ENCODE measurements at regions not wholly inside any gene's neighbourhood (a gene's known extent, or its start where the extent isn't known, plus 50 kb on each side); places are given as distances from the start of the nearest gene placed in this dataset.

DNA sequence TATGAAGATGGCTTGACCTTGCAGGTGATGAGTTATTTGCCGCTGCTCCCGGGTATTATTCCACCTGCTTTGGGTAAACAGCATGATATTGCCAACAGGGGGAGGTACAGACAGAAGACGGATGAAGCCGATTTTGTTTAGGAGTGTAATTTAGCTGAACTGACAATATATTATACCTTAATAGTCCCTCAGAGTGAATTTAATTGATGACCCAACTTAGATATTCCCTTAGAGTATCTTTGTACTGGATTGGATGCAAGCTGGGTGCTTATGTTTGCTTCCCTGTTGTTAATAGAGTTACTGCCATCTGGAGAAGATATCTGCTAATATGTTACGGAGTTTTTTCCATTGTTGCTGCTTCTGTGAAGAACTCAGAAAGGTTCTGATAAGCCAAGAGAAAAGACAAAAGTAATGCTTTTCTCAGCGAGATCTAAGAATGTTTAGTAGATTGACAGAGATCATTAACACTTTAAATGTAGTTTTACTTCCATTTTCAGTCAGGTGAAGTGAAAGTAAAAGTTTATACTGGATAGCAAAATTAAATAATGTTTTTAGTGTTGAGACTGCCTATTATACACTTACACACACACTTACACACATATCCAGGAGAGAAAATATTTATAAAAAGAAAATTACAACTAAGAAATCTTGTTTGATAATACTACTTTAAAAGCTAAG is 2220.8 kb upstream of the PCDH20 start:
- DNase-seq (ENCODE audit: low spot score), result no peak
- Histone ChIP-seq H3K27ac (no peak overlapping the region), H3K27me3 (replicated peaks; ENCODE audit: insufficient read depth) (no peaks in the 10 kb centered on the region), H3K4me3 (no peak overlapping the region), H3K4me1 (ENCODE audit: control insufficient read depth in 1 of 2, low read depth in 2 of 2) (no peaks in the 10 kb centered on the region), H3K36me3 (no peaks in the 10 kb centered on the region), H3K9me3 (no peaks in the 10 kb centered on the region)
- TF ChIP-seq, protein P1, sequence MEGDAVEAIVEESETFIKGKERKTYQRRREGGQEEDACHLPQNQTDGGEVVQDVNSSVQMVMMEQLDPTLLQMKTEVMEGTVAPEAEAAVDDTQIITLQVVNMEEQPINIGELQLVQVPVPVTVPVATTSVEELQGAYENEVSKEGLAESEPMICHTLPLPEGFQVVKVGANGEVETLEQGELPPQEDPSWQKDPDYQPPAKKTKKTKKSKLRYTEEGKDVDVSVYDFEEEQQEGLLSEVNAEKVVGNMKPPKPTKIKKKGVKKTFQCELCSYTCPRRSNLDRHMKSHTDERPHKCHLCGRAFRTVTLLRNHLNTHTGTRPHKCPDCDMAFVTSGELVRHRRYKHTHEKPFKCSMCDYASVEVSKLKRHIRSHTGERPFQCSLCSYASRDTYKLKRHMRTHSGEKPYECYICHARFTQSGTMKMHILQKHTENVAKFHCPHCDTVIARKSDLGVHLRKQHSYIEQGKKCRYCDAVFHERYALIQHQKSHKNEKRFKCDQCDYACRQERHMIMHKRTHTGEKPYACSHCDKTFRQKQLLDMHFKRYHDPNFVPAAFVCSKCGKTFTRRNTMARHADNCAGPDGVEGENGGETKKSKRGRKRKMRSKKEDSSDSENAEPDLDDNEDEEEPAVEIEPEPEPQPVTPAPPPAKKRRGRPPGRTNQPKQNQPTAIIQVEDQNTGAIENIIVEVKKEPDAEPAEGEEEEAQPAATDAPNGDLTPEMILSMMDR (IDR thresholded peaks at IDR 0.05), result no peak
- no peak for ATAC-seq (ENCODE audit: insufficient number of reproducible peaks, low FRiP score, low read depth)

DNA sequence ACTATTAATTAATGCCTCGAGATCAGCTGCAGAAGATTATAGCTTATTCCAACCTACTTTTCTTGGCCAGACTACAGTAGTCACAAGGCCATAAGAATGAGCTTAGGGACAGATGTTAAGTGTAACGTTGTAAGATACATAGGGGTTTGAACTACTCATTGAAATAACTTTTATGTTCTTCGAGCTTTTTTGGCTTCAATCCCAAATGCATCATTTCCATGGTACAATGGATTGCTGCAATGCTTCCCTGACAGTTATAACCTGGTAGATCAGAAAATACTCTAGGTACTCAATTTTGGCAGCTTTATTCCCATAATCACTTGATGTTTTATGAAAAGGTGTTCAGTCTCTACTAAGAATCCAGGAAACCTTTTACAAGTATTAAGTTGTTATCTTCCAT is 2216.7 kb upstream of the PCDH20 start:
- Histone ChIP-seq H3K4me3 (no peak overlapping the region), H3K36me3 (no peaks in the 10 kb centered on the region), H3K4me1 (ENCODE audit: control insufficient read depth in 1 of 2, low read depth in 2 of 2) (no peaks in the 10 kb centered on the region), H3K27ac (no peak overlapping the region), H3K9me3 (no peaks in the 10 kb centered on the region), H3K27me3 (replicated peaks; ENCODE audit: insufficient read depth) (no peaks in the 10 kb centered on the region)
- no peak for ATAC-seq (ENCODE audit: insufficient number of reproducible peaks, low FRiP score, low read depth)
- TF ChIP-seq, protein P1 (IDR thresholded peaks at IDR 0.05), result no peak
- no peak for DNase-seq (ENCODE audit: low spot score)

DNA sequence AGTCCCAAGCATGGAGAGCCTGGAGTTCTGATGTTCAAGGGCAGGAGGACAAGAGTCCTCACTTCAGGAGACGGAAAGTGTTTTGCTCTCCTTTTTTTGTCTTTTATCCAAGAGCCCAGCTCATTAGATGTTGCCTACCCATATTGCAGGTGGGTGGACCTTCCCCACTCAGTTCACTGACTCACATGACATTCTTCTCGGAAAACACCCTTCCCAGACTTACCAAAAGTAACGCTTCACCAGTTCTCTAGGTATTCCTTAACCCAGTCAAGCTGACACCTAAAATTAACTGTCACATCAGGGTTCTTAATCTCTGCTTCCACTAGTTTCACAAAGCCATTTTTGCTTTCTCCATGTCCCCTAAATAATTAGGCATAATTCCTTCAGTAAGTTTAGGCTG is 2215.4 kb upstream of the PCDH20 start:
- no peaks in the 10 kb centered on the region for H3K27me3 ChIP-seq (replicated peaks; ENCODE audit: insufficient read depth)
- H3K9me3 ChIP-seq, result no peaks in the 10 kb centered on the region
- H3K36me3 ChIP-seq, result no peaks in the 10 kb centered on the region
- H3K4me3 ChIP-seq, result no peak overlapping the region
- H3K4me1 ChIP-seq (ENCODE audit: control insufficient read depth in 1 of 2, low read depth in 2 of 2), result no peaks in the 10 kb centered on the region
- no peak for DNase-seq (ENCODE audit: low spot score)
- ATAC-seq (ENCODE audit: insufficient number of reproducible peaks, low FRiP score, low read depth), result no peak
- H3K27ac ChIP-seq, result no peak overlapping the region
- TF ChIP-seq, protein P1 (IDR thresholded peaks at IDR 0.05), result no peak

DNA sequence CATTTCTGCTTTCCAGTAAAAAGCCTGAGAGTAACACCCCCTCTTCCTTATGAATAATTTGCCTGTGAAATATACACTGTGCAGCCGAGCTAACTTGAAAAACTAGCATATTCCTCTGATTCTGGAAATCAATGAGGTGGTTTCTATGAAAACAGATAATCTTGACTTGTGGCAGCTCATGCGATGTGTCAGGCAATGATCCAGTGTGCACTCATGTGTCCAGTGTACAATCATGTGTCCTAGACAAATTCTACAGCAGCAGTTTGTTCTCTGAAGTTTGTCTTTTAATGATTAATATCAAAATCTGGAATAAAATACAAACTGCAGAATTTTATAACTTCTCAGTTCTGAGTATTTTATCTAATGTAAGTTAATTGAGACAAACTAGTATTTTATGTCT is 2213.9 kb upstream of the PCDH20 start:
- H3K4me3 ChIP-seq, result no peak overlapping the region
- H3K36me3 ChIP-seq, result no peaks in the 10 kb centered on the region
- DNase-seq (ENCODE audit: low spot score), result no peak
- H3K27ac ChIP-seq, result no peak overlapping the region
- no peaks in the 10 kb centered on the region for H3K4me1 ChIP-seq (ENCODE audit: control insufficient read depth in 1 of 2, low read depth in 2 of 2)
- TF ChIP-seq, protein P1 (IDR thresholded peaks at IDR 0.05), result no peak
- ATAC-seq (ENCODE audit: insufficient number of reproducible peaks, low FRiP score, low read depth), result no peak
- no peaks in the 10 kb centered on the region for H3K9me3 ChIP-seq
- no peaks in the 10 kb centered on the region for H3K27me3 ChIP-seq (replicated peaks; ENCODE audit: insufficient read depth)

DNA sequence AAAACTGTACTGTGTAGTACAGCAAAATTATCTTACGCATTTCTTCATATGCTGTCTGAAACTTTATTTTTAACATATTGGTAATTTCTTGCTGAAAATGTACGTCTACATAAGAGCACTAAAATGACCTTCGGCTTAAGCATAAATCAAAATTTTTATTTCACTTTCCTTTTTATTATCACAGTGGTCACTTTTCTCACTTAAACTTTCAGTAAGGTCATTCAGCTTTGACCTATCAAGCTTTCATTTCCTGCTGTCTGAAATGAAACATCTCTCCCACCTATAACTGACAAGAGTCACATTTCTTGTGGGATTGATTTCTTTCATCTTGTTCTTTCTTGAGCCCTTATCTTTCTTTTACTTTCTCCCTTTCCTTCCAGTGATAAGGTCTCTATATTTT is 2212.7 kb upstream of the PCDH20 start:
- no peak for ATAC-seq (ENCODE audit: insufficient number of reproducible peaks, low FRiP score, low read depth)

More for the DNA sequence above, 2212.7 kb upstream of the PCDH20 start:
- no peak overlapping the region for H3K27ac ChIP-seq
- H3K9me3 ChIP-seq, result no peaks in the 10 kb centered on the region
- no peak overlapping the region for H3K4me3 ChIP-seq
- no peaks in the 10 kb centered on the region for H3K4me1 ChIP-seq (ENCODE audit: control insufficient read depth in 1 of 2, low read depth in 2 of 2)
- no peak for DNase-seq (ENCODE audit: low spot score)
- TF ChIP-seq, protein P1 (IDR thresholded peaks at IDR 0.05), result no peak
- no peaks in the 10 kb centered on the region for H3K27me3 ChIP-seq (replicated peaks; ENCODE audit: insufficient read depth)
- H3K36me3 ChIP-seq, result no peaks in the 10 kb centered on the region
